CD14-positive monocyte (primary cell): ENCODE measurements at regions not wholly inside any gene's neighbourhood (a gene's known extent, or its start where the extent isn't known, plus 50 kb on each side); places are given as distances from the start of the nearest gene placed in this dataset.
"Not testable (repeated sequence)": the region's sequence is repeated elsewhere in the genome, so short reads cannot be mapped to it uniquely, and the experiment has no call there.

Source experiments
- DNase-seq, 3 donors: peaks; one replicate each; pipeline ENCODE4 v3.0.0-alpha.2; 2011 to 2022
- H2AFZ ChIP-seq: 2 replicates; pipeline ENCODE4 v1.6.0; 2012; ENCODE audit warnings: mild to moderate bottlenecking, low read depth, low read length, inconsistent platforms; ENCODE audit not compliant: insufficient read depth, poor library complexity, severe bottlenecking
- H3K27ac ChIP-seq, 2 donors: 1 replicate in 1 of 2; 2 replicates in 1 of 2; pipeline ENCODE4 v1.5.1; 2012 to 2013; ENCODE audit warnings: low read length in 2 of 2, control low read depth in 1 of 2, inconsistent platforms in 1 of 2, low read depth in 1 of 2, mild to moderate bottlenecking in 1 of 2
- H3K27me3 ChIP-seq, 2 donors: one replicate each; pipeline versions ENCODE4 v1.6.0 to v1.6.1; 2011 to 2013; ENCODE audit warnings: low read length in 2 of 2; ENCODE audit not compliant: control insufficient read depth in 2 of 2, insufficient read depth in 2 of 2
- H3K36me3 ChIP-seq, 2 donors: replicated peaks in 1 of 2; 1 replicate in 1 of 2; 2 replicates in 1 of 2; pipeline versions ENCODE4 v1.5.1 to v1.6.1; 2012 to 2013; ENCODE audit warnings: low read length in 2 of 2, control low read depth in 1 of 2, inconsistent platforms in 1 of 2, mild to moderate bottlenecking in 1 of 2; ENCODE audit not compliant: insufficient read depth in 2 of 2, control insufficient read depth in 1 of 2
- H3K4me1 ChIP-seq, 2 donors: 1 replicate in 1 of 2; 2 replicates in 1 of 2; pipeline versions ENCODE4 v1.5.1 to v1.6.1; 2012 to 2013; ENCODE audit warnings: low read length in 2 of 2, control low read depth in 1 of 2, inconsistent platforms in 1 of 2, mild to moderate bottlenecking in 1 of 2, moderate library complexity in 1 of 2; ENCODE audit not compliant: insufficient read depth in 2 of 2, control insufficient read depth in 1 of 2
- H3K4me2 ChIP-seq: replicated peaks from 2 replicates; pipeline ENCODE3; 2012; ENCODE audit warnings: low read length, moderate library complexity, mild to moderate bottlenecking; ENCODE audit not compliant: poor library complexity, severe bottlenecking; ENCODE audit errors: extremely low read depth
- H3K4me3 ChIP-seq, 3 experiments: fragments of 200-600 bp in 1 of 3; sonication (generic) in 1 of 3; replicated peaks in 1 of 3; 1 replicate in 2 of 3; 2 replicates in 1 of 3; pipeline ENCODE4 v1.5.1; 2011 to 2013; ENCODE audit warnings: low read length in 3 of 3, mild to moderate bottlenecking in 3 of 3, control low read depth in 2 of 3, low read depth in 2 of 3, inconsistent platforms in 1 of 3, moderate library complexity in 1 of 3
- H3K79me2 ChIP-seq: 2 replicates; pipeline ENCODE4 v1.6.0; 2012; ENCODE audit warnings: mild to moderate bottlenecking, control low read depth, inconsistent platforms, low read length, moderate library complexity; ENCODE audit not compliant: insufficient read depth
- H3K9ac ChIP-seq: 2 replicates; pipeline ENCODE4 v1.6.0; 2017; ENCODE audit warnings: low read length, mild to moderate bottlenecking; ENCODE audit not compliant: insufficient read depth, poor library complexity, severe bottlenecking
- H3K9me3 ChIP-seq, 2 donors: replicated peaks in 1 of 2; 1 replicate in 1 of 2; 2 replicates in 1 of 2; pipeline versions ENCODE4 v1.5.1 to v1.6.1; 2012 to 2013; ENCODE audit warnings: low read length in 2 of 2, control low read depth in 1 of 2; ENCODE audit not compliant: control insufficient read depth in 1 of 2, insufficient read depth in 1 of 2
- H4K20me1 ChIP-seq: 2 replicates; pipeline ENCODE4 v1.6.0; 2012; ENCODE audit warnings: mild to moderate bottlenecking, low read length, control low read depth, moderate library complexity; ENCODE audit not compliant: insufficient read depth
- H3K27ac Mint-ChIP-seq, 7 donors: one replicate each; pipeline ENCODE4 v1.8.0; 2020; ENCODE audit warnings: mild to moderate bottlenecking in 7 of 7, mixed read lengths in 7 of 7, moderate library complexity in 6 of 7, inconsistent platforms in 2 of 7
- H3K27me3 Mint-ChIP-seq, 3 donors: one replicate each; pipeline ENCODE4 v1.8.0; 2021 to 2022; ENCODE audit warnings: low read depth in 3 of 3, mild to moderate bottlenecking in 3 of 3, mixed read lengths in 3 of 3, moderate library complexity in 3 of 3, inconsistent platforms in 1 of 3
- H3K36me3 Mint-ChIP-seq, 2 donors: one replicate each; pipeline ENCODE4 v1.8.0; 2020; ENCODE audit warnings: mixed read lengths in 2 of 2, inconsistent platforms in 1 of 2, mild to moderate bottlenecking in 1 of 2
- H3K4me1 Mint-ChIP-seq: one replicate; pipeline ENCODE4 v1.8.0; 2020; ENCODE audit warnings: mild to moderate bottlenecking, mixed read lengths
- H3K4me3 Mint-ChIP-seq, 2 donors: one replicate each; pipeline ENCODE4 v1.8.0; 2020; ENCODE audit warnings: mild to moderate bottlenecking in 2 of 2, mixed read lengths in 2 of 2, moderate library complexity in 1 of 2
- H3K9me3 Mint-ChIP-seq, 7 donors: one replicate each; pipeline ENCODE4 v1.8.0; 2020 to 2022; ENCODE audit warnings: mixed read lengths in 7 of 7, mild to moderate bottlenecking in 6 of 7, moderate library complexity in 6 of 7, inconsistent platforms in 2 of 7
- WGBS: methylation state at CpG from one replicate; pipeline ENCODE4 v1.1.5; 2013; ENCODE audit warnings: missing lambda C conversion rate; ENCODE audit not compliant: insufficient coverage; 5-methylcytosine and 5-hydroxymethylcytosine counted together
- intact Hi-C, 2 donors: fragments of 100-400 bp; cut with micrococcal nuclease; formaldehyde crosslinking; loops; one replicate each; pipeline versions ENCODE4 v1.15.0 to v1.15.1; 2023
- TF ChIP-seq, protein P1 (sequence below): fragments of 200-600 bp; IDR thresholded peaks from one replicate; pipeline ENCODE4 v1.8.0; 2022; ENCODE audit warnings: antibody characterized with exemption, mild to moderate bottlenecking

DNA sequence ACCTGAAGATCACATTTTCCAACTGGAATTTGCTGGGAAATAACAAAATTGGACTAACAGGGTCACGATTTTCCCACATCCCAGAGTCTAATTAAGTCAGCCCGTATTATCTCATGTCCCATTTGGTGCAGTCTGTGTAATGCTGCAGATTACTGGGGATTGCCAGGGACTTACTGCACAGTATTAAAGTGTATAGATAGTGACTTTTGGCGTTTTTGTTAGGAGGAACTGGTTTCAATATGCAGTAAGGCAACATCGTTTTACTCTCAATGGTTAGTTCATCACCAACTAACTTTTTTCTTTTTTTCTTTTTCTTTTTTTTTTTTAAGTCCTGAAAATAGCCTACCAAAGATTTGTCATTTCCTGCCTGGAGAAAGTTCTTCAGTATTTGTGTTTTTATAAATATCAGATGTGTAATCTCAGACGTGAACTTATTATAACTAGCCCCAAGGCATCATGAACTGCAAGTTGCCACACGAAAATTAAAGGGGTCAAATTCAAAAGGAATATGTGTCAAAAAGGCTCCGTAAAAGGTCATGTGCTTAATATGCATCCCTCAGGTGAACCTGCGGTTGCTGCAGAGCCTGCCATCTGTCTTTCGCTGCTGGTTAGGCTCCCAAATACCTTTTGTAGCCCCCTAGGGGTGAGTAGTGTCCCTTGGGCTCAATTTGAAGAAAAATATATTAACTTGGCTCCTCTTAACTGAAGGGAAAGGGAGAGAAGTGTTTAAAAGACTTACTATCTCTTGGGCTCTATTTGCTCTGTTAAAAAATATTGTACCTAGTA lies 176.7 kb upstream of the ADAMTSL1 start:
- no peaks in the 10 kb centered on the region for H3K9me3 ChIP-seq
- 81% methylated on average over 3 of the region's 9 CpGs for WGBS
- H3K27me3 Mint-ChIP-seq, result peaks cover 0 to 2% (median 2%) of the 10 kb centered on the region in 3 donors

DNA sequence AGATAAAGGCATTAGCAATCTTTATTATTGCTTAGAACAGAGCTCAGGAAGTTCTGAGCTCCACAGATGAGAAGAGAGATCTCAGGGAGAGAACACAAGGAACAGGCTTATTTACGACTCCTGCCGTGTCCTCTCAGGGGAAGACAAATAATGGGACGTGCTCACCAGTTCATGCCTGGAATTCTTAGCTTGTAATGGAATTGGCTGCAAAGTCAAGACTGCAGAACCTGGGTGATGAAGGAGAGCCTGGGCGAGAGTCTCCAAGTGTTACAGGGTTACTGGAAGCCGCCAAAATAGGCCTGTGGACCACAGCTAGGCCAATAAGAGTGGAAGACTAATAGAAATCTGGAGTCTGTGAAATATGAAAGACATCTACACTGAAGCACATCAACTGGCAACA lies 174.5 kb upstream of the ADAMTSL1 start:
- Mint-ChIP-seq H3K4me3 (no peak overlapping the region), H3K27me3 (peaks cover 0 to 2% (median 0%) of the 10 kb centered on the region in 3 donors)
- WGBS, result 80% methylated on average over 4 of the region's 5 CpGs

More for the DNA sequence above, 176.7 kb upstream of the ADAMTSL1 start:
- H3K4me2 ChIP-seq, result no peak overlapping the region
- Mint-ChIP-seq H3K4me1 (no peaks in the 10 kb centered on the region), H3K4me3 (no peak overlapping the region), H3K36me3 (no peaks in the 10 kb centered on the region), H3K27ac (no peak overlapping the region), H3K9me3 (peaks cover 0 to 5% (median 0%) of the 10 kb centered on the region in 7 donors)
- TF ChIP-seq, protein P1, sequence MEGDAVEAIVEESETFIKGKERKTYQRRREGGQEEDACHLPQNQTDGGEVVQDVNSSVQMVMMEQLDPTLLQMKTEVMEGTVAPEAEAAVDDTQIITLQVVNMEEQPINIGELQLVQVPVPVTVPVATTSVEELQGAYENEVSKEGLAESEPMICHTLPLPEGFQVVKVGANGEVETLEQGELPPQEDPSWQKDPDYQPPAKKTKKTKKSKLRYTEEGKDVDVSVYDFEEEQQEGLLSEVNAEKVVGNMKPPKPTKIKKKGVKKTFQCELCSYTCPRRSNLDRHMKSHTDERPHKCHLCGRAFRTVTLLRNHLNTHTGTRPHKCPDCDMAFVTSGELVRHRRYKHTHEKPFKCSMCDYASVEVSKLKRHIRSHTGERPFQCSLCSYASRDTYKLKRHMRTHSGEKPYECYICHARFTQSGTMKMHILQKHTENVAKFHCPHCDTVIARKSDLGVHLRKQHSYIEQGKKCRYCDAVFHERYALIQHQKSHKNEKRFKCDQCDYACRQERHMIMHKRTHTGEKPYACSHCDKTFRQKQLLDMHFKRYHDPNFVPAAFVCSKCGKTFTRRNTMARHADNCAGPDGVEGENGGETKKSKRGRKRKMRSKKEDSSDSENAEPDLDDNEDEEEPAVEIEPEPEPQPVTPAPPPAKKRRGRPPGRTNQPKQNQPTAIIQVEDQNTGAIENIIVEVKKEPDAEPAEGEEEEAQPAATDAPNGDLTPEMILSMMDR, result no peak
- no peak overlapping the region for H2AFZ ChIP-seq
- no peaks in the 10 kb centered on the region for H3K36me3 ChIP-seq
- H3K27ac ChIP-seq, result no peak overlapping the region
- H3K79me2 ChIP-seq, result no peaks in the 10 kb centered on the region
- no peaks in the 10 kb centered on the region for H3K27me3 ChIP-seq
- no peaks in the 10 kb centered on the region for H4K20me1 ChIP-seq
- no peak overlapping the region for H3K4me3 ChIP-seq
- no peak overlapping the region for H3K9ac ChIP-seq
- H3K4me1 ChIP-seq, result no peaks in the 10 kb centered on the region
- no peak for DNase-seq
- intact Hi-C loops, result no loop called here

DNA sequence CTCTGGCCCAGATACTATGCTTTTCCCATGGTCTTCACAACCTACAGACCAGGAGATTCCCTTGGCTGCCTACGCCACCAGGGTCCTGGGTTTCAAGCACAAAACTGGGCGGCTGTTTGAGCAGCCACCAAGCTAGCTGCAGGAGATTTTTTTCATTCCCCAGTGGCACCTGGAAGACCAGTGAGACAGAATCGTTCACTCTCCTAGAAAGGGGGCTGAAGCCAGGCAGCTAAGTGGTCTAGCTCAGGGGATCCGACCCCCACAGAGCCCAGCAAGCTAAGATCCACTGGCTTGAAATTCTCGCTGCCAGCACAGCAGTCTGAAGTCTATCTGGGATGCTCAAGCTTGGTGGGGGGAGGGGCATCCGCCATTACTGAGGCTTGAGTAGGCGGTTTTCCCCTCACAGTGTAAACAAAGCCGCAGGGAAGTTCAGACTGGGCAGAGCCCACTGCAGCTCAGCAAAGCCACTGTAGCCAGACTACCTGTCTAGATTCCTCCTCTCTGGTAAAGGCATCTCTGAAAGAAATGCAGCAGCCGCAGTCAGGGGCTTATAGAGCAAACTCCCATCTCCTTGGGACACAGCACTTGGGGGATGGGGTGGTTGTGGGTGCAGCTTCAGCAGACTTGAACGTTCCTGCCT lies 168.7 kb upstream of the ADAMTSL1 start:
- H3K4me1 ChIP-seq, H3K79me2 ChIP-seq, H3K27ac ChIP-seq, DNase-seq, H3K4me2 ChIP-seq, H3K9ac ChIP-seq, H3K36me3 Mint-ChIP-seq, H3K4me1 Mint-ChIP-seq, H3K9me3 ChIP-seq, H3K36me3 ChIP-seq, H4K20me1 ChIP-seq, H2AFZ ChIP-seq, H3K4me3 Mint-ChIP-seq, H3K27me3 ChIP-seq, H3K27me3 Mint-ChIP-seq, intact Hi-C loops, H3K27ac Mint-ChIP-seq, H3K4me3 ChIP-seq: not testable (repeated sequence)
- WGBS, result 85% methylated on average over 8 of the region's 10 CpGs
- peaks cover 4 to 15% (median 9%) of the 10 kb centered on the region in 7 donors for H3K9me3 Mint-ChIP-seq

More for the DNA sequence above, 174.5 kb upstream of the ADAMTSL1 start:
- DNase-seq, result no peak
- no peaks in the 10 kb centered on the region for H3K36me3 ChIP-seq
- no peaks in the 10 kb centered on the region for H4K20me1 ChIP-seq
- H3K9ac ChIP-seq, result no peak overlapping the region
- no peaks in the 10 kb centered on the region for H3K79me2 ChIP-seq
- no peaks in the 10 kb centered on the region for H3K4me1 ChIP-seq
- intact Hi-C loops, result no loop called here
- no peaks in the 10 kb centered on the region for H3K36me3 Mint-ChIP-seq
- TF ChIP-seq, protein P1, result no peak
- no peaks in the 10 kb centered on the region for H3K9me3 ChIP-seq
- H3K4me3 ChIP-seq, result no peak overlapping the region
- H2AFZ ChIP-seq, result no peak overlapping the region
- H3K27ac ChIP-seq, result no peak overlapping the region
- H3K9me3 Mint-ChIP-seq, result peaks cover 0 to 5% (median 0%) of the 10 kb centered on the region in 7 donors
- H3K4me1 Mint-ChIP-seq, result no peaks in the 10 kb centered on the region
- H3K4me2 ChIP-seq, result no peak overlapping the region
- peak overlapping the region in 1 of 7 donors; percentile 55 for H3K27ac Mint-ChIP-seq
- no peaks in the 10 kb centered on the region for H3K27me3 ChIP-seq
